Embryonic facial prominence (tissue), 1 donor: ENCODE measurements at regions not wholly inside any gene's neighbourhood (a gene's known extent, or its start where the extent isn't known, plus 50 kb on each side); places are given as distances from the start of the nearest gene placed in this dataset.
"Not testable (repeated sequence)": the region's sequence is repeated elsewhere in the genome, so short reads cannot be mapped to it uniquely, and the experiment has no call there.

Experiments used
- DNase-seq: peaks from one replicate; pipeline ENCODE4 v3.0.0-alpha.2; 2016; ENCODE audit errors: extremely low spot score

GRCh38 chr15:20308027-20308690, 233.4 kb downstream of the GOLGA6L6 start:
- not testable (repeated sequence) for DNase-seq

GRCh38 chr15:20307137-20307536, 234.5 kb downstream of the GOLGA6L6 start:
- DNase-seq: not testable (repeated sequence)

GRCh38 chr15:20306497-20307106, 235.0 kb downstream of the GOLGA6L6 start:
- DNase-seq: not testable (repeated sequence)

GRCh38 chr15:20305912-20306311, 235.7 kb downstream of the GOLGA6L6 start:
- not testable (repeated sequence) for DNase-seq

GRCh38 chr15:20305015-20305465, 236.6 kb downstream of the GOLGA6L6 start:
- not testable (repeated sequence) for DNase-seq

- not testable (repeated sequence) for DNase-seq
These were observed 237.2 kb downstream of the GOLGA6L6 start for GRCh38 chr15:20304282-20305014.

GRCh38 chr15:20303248-20304171, 238.1 kb downstream of the GOLGA6L6 start:
- not testable (repeated sequence) for DNase-seq

- not testable (repeated sequence) for DNase-seq
These were observed 239.2 kb downstream of the GOLGA6L6 start for GRCh38 chr15:20302141-20303069.

GRCh38 chr15:20301471-20302081, 240.0 kb downstream of the GOLGA6L6 start:
- not testable (repeated sequence) for DNase-seq

GRCh38 chr15:20301041-20301390, 240.6 kb downstream of the GOLGA6L6 start:
- not testable (repeated sequence) for DNase-seq

- DNase-seq: not testable (repeated sequence)
These were observed 241.1 kb downstream of the GOLGA6L6 start for GRCh38 chr15:20300351-20301040.

- not testable (repeated sequence) for DNase-seq
These were observed 243.9 kb downstream of the GOLGA6L6 start for GRCh38 chr15:20297603-20298123.

GRCh38 chr15:20296261-20296660, 245.3 kb downstream of the GOLGA6L6 start:
- not testable (repeated sequence) for DNase-seq

GRCh38 chr15:20295238-20295811, 246.3 kb downstream of the GOLGA6L6 start:
- DNase-seq: no peak

GRCh38 chr15:20294651-20295237, 246.9 kb downstream of the GOLGA6L6 start:
- no peak for DNase-seq

- not testable (repeated sequence) for DNase-seq
These were observed 249.1 kb downstream of the GOLGA6L6 start for GRCh38 chr15:20292422-20293005.

- not testable (repeated sequence) for DNase-seq
These were observed 250.0 kb downstream of the GOLGA6L6 start for GRCh38 chr15:20291616-20292015.

GRCh38 chr15:20290606-20291005, 251.0 kb downstream of the GOLGA6L6 start:
- not testable (repeated sequence) for DNase-seq
